ENCODE measurements at regions not wholly inside any gene's neighbourhood (a gene's known extent, or its start where the extent isn't known, plus 50 kb on each side); places are given as distances from the start of the nearest gene placed in this dataset.

GRCh38 chr2:234558642-234559041 is 61.8 kb upstream of the ARL4C start:
- Histone ChIP-seq H3K4me1 (ENCODE audit: insufficient read depth, low read length, severe bottlenecking) (no peaks in the 10 kb centered on the region), H3K36me3 (ENCODE audit: insufficient read depth, low read length) (no peaks in the 10 kb centered on the region), H3K27ac (ENCODE audit: low read depth, low read length, poor library complexity, severe bottlenecking) (no peak overlapping the region), H3K79me2 (ENCODE audit: insufficient read depth, low read length) (no peaks in the 10 kb centered on the region), H3K4me3 (ENCODE audit: low read depth, low read length, poor library complexity, severe bottlenecking) (no peak overlapping the region), H3K4me2 (ENCODE audit: low read length) (no peak overlapping the region), H3F3A (ENCODE audit: insufficient read depth, low read length) (no peaks in the 10 kb centered on the region), H3K9ac (ENCODE audit: low read length) (no peak overlapping the region), H4K20me1 (ENCODE audit: insufficient read depth, low read length) (no peaks in the 10 kb centered on the region), H3K9me2 (ENCODE audit: low read depth, low read length) (no peaks in the 10 kb centered on the region), H3K9me3 (ENCODE audit: low read length) (no peaks in the 10 kb centered on the region), H3K27me3 (ENCODE audit: insufficient read depth, low read length) (no peaks in the 10 kb centered on the region; the same call in 1 of the 2 replicates), H2AFZ (ENCODE audit: low read length) (no peak overlapping the region)
- no peak for TF ChIP-seq CTCF (IDR thresholded peaks at IDR 0.05; ENCODE audit: low read length)
- TF ChIP-seq EZH2 (IDR thresholded peaks at IDR 0.05; ENCODE audit: borderline replicate concordance, low read length), result no peak

GRCh38 chr2:234556848-234557573 is 60.1 kb upstream of the ARL4C start:
- no peak for TF ChIP-seq CTCF (IDR thresholded peaks at IDR 0.05; ENCODE audit: low read length)
- TF ChIP-seq EZH2 (IDR thresholded peaks at IDR 0.05; ENCODE audit: borderline replicate concordance, low read length), result no peak
- no peak overlapping the region for H3K27ac ChIP-seq (ENCODE audit: low read depth, low read length, poor library complexity, severe bottlenecking)
- no peaks in the 10 kb centered on the region for H3F3A ChIP-seq (ENCODE audit: insufficient read depth, low read length)
- no peaks in the 10 kb centered on the region; the same call in 1 of the 2 replicates for H3K27me3 ChIP-seq (ENCODE audit: insufficient read depth, low read length)
- H3K79me2 ChIP-seq (ENCODE audit: insufficient read depth, low read length), result no peaks in the 10 kb centered on the region
- no peaks in the 10 kb centered on the region for H4K20me1 ChIP-seq (ENCODE audit: insufficient read depth, low read length)
- no peaks in the 10 kb centered on the region for H3K36me3 ChIP-seq (ENCODE audit: insufficient read depth, low read length)
- H3K9ac ChIP-seq (ENCODE audit: low read length), result no peak overlapping the region
- no peaks in the 10 kb centered on the region for H3K4me1 ChIP-seq (ENCODE audit: insufficient read depth, low read length, severe bottlenecking)
- no peaks in the 10 kb centered on the region for H3K9me3 ChIP-seq (ENCODE audit: low read length)
- H3K4me2 ChIP-seq (ENCODE audit: low read length), result no peak overlapping the region
- H2AFZ ChIP-seq (ENCODE audit: low read length), result no peak overlapping the region
- H3K4me3 ChIP-seq (ENCODE audit: low read depth, low read length, poor library complexity, severe bottlenecking), result no peak overlapping the region
- H3K9me2 ChIP-seq (ENCODE audit: low read depth, low read length), result no peaks in the 10 kb centered on the region

GRCh38 chr2:234555616-234556249 is 58.9 kb upstream of the ARL4C start:
- H3K9me3 ChIP-seq (ENCODE audit: low read length), result no peaks in the 10 kb centered on the region
- no peak overlapping the region for H3K9ac ChIP-seq (ENCODE audit: low read length)
- no peak overlapping the region for H2AFZ ChIP-seq (ENCODE audit: low read length)
- H3K79me2 ChIP-seq (ENCODE audit: insufficient read depth, low read length), result no peaks in the 10 kb centered on the region
- H3K27ac ChIP-seq (ENCODE audit: low read depth, low read length, poor library complexity, severe bottlenecking), result no peak overlapping the region
- no peak overlapping the region for H3K4me3 ChIP-seq (ENCODE audit: low read depth, low read length, poor library complexity, severe bottlenecking)
- H3K36me3 ChIP-seq (ENCODE audit: insufficient read depth, low read length), result no peaks in the 10 kb centered on the region
- H4K20me1 ChIP-seq (ENCODE audit: insufficient read depth, low read length), result no peaks in the 10 kb centered on the region
- no peak overlapping the region for H3K4me2 ChIP-seq (ENCODE audit: low read length)
- TF ChIP-seq CTCF (IDR thresholded peaks at IDR 0.05; ENCODE audit: low read length) (no peak), EZH2 (IDR thresholded peaks at IDR 0.05; ENCODE audit: borderline replicate concordance, low read length) (no peak)
- no peaks in the 10 kb centered on the region; the same call in 1 of the 2 replicates for H3K27me3 ChIP-seq (ENCODE audit: insufficient read depth, low read length)
- no peaks in the 10 kb centered on the region for H3K4me1 ChIP-seq (ENCODE audit: insufficient read depth, low read length, severe bottlenecking)
- no peaks in the 10 kb centered on the region for H3K9me2 ChIP-seq (ENCODE audit: low read depth, low read length)
- no peaks in the 10 kb centered on the region for H3F3A ChIP-seq (ENCODE audit: insufficient read depth, low read length)

All from OCI-LY1 (cell line).